ENCODE measurements at regions not wholly inside any gene's neighbourhood (a gene's known extent, or its start where the extent isn't known, plus 50 kb on each side); places are given as distances from the start of the nearest gene placed in this dataset.
"Not testable (repeated sequence)": the region's sequence is repeated elsewhere in the genome, so short reads cannot be mapped to it uniquely, and the experiment has no call there.

- DNase-seq (ENCODE audit: low read depth): no peak
These were observed 348.1 kb upstream of the CITED2 start for GRCh38 chr6:139722530-139722929.

GRCh38 chr6:139721954-139722353 lies 347.5 kb upstream of the CITED2 start:
- no peak for DNase-seq (ENCODE audit: low read depth)

GRCh38 chr6:139713900-139714506 lies 339.6 kb upstream of the CITED2 start:
- DNase-seq (ENCODE audit: low read depth): no peak

- DNase-seq (ENCODE audit: low read depth): no peak
These were observed 339.0 kb upstream of the CITED2 start for GRCh38 chr6:139713424-139713823.

GRCh38 chr6:139712830-139713229 lies 338.4 kb upstream of the CITED2 start:
- DNase-seq (ENCODE audit: low read depth): no peak

- DNase-seq (ENCODE audit: low read depth): no peak
These were observed 337.5 kb upstream of the CITED2 start for GRCh38 chr6:139711804-139712585.

- DNase-seq (ENCODE audit: low read depth): no peak
These were observed 336.1 kb upstream of the CITED2 start for GRCh38 chr6:139710556-139710955.

- DNase-seq (ENCODE audit: low read depth): no peak
These were observed 334.1 kb upstream of the CITED2 start for GRCh38 chr6:139708337-139709199.

GRCh38 chr6:139706912-139707311 lies 332.5 kb upstream of the CITED2 start:
- DNase-seq (ENCODE audit: low read depth): no peak

- DNase-seq (ENCODE audit: low read depth): no peak
These were observed 330.8 kb upstream of the CITED2 start for GRCh38 chr6:139705284-139705683.

GRCh38 chr6:139703780-139704179 lies 329.3 kb upstream of the CITED2 start:
- no peak for DNase-seq (ENCODE audit: low read depth)

GRCh38 chr6:139702706-139703105 lies 328.3 kb upstream of the CITED2 start:
- no peak for DNase-seq (ENCODE audit: low read depth)

GRCh38 chr6:139701695-139702094 lies 327.2 kb upstream of the CITED2 start:
- no peak for DNase-seq (ENCODE audit: low read depth)

- no peak for DNase-seq (ENCODE audit: low read depth)
These were observed 326.6 kb upstream of the CITED2 start for GRCh38 chr6:139701003-139701402.

- no peak for DNase-seq (ENCODE audit: low read depth)
These were observed 325.5 kb upstream of the CITED2 start for GRCh38 chr6:139699911-139700310.

- DNase-seq (ENCODE audit: low read depth): no peak
These were observed 324.9 kb upstream of the CITED2 start for GRCh38 chr6:139699335-139699734.

GRCh38 chr6:139698526-139699176 lies 324.2 kb upstream of the CITED2 start:
- DNase-seq (ENCODE audit: low read depth): no peak

- not testable (repeated sequence) for DNase-seq (ENCODE audit: low read depth)
These were observed 323.4 kb upstream of the CITED2 start for GRCh38 chr6:139697856-139698255.

- DNase-seq (ENCODE audit: low read depth): not testable (repeated sequence)
These were observed 322.5 kb upstream of the CITED2 start for GRCh38 chr6:139696991-139697390.

GRCh38 chr6:139695361-139695760 lies 320.9 kb upstream of the CITED2 start:
- DNase-seq (ENCODE audit: low read depth): no peak

GRCh38 chr6:139693735-139694134 lies 319.3 kb upstream of the CITED2 start:
- no peak for DNase-seq (ENCODE audit: low read depth)

- DNase-seq (ENCODE audit: low read depth): no peak
These were observed 315.6 kb upstream of the CITED2 start for GRCh38 chr6:139690007-139690406.

All from forelimb muscle (tissue), 1 donor.